ENCODE measurements at regions not wholly inside any gene's neighbourhood (a gene's known extent, or its start where the extent isn't known, plus 50 kb on each side); places are given as distances from the start of the nearest gene placed in this dataset.
"Not testable (repeated sequence)": the region's sequence is repeated elsewhere in the genome, so short reads cannot be mapped to it uniquely, and the experiment has no call there.

DNA sequence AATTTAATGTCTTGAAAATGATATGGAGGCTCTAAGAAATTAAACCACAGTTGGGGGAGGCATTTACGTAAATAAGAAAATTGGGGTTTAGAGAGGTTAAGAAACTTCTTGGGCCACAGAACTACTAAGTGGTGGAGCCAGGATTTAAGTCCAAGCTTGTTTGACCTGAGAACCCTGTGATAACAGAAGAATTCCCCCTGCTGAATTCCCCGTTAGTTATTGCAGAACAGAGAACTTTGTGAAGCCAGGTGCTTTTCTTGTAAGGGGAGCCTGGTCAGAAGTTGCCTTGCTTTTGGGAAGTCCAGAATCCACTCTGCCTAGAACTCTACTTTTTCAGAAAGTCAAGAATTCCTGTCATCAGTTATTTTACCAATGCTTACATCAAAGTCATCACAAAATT, 309.3 kb upstream of the SEMA6A start:
- DNase-seq (ENCODE audit: low read depth), result no peak

DNA sequence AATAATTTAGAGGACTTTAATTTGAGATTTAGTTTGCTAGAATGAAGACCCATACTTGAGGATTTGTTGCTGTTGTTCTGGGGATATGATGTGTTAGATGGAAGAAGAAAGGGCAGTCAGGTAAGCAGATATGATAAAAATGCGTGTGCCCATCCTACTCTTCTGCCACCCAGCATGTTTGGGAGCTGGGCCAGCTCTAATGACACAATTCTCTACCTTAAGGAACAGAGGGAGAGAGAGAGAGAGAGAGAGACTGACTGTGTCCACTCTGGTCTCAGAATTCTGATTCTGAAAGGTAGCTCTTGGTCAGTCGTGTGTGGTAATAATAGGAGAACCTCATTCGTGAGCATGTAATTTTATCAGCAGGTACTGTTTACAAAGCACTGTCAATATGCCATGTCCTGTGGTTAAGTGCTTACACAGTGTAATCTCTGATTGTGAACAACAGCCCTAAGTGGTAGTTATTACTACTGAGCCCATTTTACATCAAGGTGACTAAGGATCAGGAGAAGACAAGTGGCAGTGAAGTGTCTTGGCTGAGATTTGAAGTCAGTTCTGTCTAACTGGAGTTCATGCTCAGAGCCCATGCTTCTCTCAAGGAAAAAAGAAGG, 307.4 kb upstream of the SEMA6A start:
- DNase-seq (ENCODE audit: low read depth), result no peak

DNA sequence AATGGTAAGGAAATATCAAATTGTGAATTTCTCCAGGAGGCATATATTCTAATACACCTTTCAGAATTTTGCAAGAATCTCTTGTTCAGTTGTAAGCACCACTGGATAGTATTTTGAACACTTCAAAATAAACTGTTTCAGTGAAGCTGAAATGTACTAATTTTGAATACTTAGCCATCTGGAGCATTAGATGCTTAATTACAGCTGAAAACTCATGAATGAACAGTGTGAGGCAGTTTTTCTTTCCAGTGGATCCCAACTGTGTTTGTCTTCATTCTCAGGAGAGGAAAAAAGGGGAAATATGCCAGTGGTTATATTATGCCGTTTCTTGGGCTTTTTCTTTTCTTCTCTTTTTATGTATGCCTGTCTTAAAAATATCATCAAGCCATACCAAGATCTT, 306.0 kb upstream of the SEMA6A start:
- DNase-seq (ENCODE audit: low read depth), result no peak

DNA sequence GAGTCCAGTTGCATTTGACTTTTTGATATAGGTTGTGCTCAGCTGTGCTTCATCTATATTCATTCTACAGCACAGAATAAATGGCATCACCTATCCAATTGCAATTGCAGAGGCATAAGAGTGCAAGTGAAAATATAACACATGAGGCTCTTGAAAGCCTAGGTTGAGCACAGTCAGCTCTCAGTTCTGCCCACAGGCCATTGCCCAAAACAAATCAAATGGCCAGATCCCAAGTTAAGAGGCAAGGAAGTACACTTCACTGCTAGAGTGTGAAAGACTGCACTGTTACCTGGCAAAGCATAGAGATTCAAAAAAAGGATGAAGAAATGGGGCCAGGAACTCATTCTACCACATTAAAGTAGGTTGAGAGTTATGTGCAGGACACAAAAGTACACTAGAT, 305.5 kb upstream of the SEMA6A start:
- DNase-seq (ENCODE audit: low read depth), result no peak

DNA sequence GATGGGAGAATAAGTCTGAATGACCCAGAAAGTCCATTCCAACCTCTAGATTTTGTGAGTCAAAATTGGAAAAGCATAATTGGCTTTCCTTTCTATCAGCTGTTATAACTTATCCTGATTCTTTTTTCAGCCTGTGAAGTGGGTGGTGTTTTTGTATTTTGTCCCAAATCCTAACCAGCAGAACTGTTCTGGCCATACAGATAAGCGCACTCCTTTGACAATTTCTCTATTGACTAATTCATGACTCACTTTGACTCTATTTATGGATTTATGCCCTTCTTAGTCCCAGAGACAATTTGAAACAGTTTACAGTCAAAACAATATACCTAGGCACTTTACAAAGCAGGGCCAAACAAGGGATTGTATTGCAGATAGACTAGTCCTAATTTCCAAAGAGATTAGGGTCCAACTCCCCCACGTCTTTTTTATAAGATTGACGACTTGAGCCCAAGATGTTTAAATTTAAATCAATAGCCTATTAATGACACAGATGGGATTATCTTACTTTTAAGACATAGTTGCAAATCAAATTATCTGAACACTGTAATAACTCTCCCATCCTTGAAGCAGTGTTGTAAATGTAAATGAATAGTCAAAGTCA, 301.7 kb upstream of the SEMA6A start:
- DNase-seq (ENCODE audit: low read depth), result no peak

DNA sequence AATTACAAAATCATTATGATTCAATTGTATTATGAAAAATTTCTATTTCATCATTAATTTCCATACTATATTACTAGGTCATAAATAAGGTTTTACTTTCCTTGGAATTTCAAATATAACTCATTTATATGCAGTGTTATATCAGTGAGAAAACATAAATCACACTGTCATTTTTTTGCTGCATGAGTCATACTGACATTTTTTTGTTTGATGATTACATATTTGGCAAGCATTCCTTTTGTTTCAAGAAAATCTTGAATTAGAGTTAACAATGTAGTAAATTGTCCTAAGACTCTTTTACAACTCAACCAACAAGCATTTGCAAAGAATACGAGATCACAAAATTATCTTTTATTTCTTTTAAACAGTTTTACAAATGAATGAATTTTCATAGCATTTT, 298.4 kb upstream of the SEMA6A start:
- no peak for DNase-seq (ENCODE audit: low read depth)

DNA sequence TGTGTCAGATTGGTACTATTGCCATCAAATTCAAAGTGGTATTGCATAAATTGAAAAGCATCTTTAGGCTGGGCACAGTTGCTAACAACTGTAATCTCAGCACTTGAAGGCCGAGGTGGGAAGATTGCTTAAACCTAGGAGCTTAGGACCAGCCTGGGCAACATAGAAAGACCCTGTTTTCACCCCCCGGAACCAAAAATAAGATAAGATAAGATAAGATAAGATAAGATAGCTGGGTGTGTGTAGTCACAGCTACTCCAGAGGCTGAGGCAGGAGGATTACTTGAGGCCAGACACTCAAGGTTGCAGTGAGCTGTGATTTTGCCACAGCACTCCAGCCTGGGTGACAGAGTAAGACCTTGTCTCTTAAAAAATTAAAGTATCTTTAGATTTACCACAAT, 297.9 kb upstream of the SEMA6A start:
- no peak for DNase-seq (ENCODE audit: low read depth)

DNA sequence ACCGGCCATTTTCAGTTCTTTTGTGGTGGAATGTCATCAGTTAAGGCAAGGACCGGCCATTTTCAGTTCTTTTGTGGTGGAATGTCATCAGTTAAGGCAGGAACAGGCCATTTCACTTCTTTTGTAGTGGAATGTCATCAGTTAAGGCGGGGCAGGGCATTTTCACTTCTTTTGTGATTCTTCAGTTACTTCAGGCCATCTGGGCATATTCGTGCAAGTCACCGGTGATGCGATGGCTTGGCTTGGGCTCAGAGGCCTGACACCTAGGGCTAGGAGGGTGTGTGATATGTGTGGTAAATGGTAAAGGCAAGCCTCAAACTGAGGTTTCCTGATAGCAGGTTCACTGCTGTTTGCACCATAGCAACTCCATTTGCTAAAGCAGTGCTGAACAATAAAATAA, 293.2 kb upstream of the SEMA6A start:
- not testable (repeated sequence) for DNase-seq (ENCODE audit: low read depth)

DNA sequence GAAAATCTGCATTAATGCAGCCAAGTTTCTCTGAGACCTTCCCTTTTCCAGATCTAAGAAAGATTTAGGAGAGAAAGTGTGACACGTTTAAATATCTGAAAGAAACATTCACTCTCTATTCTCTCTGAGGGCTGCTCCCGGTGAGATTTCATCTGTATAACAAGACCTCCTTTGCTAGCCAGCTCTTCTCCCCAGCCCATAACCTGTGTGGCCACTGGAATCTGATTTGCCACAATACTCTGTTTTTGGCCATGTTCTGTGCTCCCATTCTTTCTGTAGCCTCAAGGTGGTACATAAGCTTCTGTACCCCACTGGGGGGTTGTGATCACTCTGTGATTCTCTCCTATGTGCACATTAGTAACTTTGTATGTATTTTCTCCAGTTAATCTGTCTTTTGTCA, 291.0 kb upstream of the SEMA6A start:
- no peak for DNase-seq (ENCODE audit: low read depth)

DNA sequence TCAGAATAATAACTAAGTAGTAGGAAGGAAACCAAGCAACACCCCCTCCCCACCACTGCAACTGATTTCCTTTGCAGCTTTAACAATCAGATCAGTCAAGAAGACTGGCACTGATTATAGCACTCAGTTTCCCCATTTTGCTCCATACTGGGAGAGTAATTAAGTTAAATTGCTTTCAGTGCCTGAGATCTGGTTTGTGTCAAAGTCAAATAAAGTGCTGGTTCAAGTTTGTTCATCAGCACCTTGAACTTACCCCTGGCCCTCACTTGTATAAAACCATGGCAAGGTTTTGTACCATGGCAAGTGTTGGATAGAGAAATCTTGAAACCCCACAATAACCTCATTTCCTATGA, 290.2 kb upstream of the SEMA6A start:
- DNase-seq (ENCODE audit: low read depth), result no peak

DNA sequence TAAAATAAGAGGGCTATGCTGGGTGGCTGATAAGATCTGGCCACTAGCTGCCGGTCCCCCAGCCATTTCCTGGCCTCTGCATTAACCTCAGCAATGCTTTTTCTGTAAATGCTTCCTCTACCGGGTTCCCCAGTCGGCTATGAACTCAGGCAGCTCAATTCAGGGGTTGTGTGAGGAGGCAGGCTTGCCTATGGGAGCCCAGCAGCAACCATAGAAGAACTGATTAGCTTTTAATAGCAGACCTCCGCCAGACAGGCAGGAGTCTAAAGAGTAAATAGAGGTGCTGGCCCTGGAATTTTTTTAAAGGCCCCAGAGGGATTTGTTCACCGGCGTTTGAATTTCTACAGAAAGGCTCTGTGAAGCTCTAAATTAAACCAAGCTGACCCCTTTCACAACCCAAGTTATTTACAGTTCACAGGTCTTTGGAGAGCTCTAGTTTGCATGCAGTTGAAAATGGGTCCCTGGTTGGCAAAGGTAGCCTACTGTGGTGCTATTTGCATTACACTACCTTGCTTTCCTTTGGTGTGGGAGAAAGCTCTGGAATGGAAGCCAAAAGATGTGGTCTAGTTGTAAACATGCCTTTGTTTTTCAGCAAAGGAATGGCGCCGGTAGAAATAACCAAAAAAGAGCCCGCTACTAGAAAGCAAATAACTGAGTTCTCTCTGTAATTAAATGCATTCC, 289.7 kb upstream of the SEMA6A start:
- no peak for DNase-seq (ENCODE audit: low read depth)

DNA sequence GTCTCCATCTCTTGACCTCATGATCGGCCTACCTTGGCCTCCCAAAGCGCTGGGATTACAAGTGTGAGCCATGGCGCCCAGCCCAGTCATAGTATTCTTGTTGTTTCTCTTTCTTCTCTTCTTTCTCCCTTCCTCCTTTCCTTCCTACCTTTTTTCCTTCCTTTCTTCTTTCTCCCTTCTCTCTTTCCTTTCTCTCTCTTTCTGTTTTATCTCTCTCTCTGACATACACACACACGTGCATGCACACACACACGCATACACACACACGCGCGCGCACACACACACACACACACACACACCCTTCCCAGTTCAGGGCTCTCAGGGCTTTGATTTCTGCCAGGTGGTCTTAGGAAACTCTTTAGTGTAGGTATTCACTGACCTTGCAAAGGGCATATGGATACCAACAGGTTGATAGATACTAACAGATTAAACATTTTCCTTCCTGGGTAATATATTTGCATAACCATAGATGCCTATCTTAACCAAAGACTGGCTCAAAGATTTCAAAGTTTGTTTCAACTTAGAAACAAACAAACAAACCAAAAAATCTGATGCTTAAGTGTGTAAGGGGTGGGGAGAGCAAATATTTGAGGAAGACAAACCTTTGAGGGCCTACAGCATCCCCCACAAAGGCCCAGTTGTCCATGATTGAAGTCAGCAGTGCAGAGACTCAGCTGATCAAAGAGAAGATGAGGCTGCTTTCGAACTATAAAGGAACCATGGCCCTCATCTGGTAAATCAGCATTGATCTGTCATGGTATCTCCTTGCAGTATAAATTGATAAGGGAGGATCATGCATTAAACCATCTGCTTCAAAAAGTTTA, 288.2 kb upstream of the SEMA6A start:
- DNase-seq (ENCODE audit: low read depth), result no peak

DNA sequence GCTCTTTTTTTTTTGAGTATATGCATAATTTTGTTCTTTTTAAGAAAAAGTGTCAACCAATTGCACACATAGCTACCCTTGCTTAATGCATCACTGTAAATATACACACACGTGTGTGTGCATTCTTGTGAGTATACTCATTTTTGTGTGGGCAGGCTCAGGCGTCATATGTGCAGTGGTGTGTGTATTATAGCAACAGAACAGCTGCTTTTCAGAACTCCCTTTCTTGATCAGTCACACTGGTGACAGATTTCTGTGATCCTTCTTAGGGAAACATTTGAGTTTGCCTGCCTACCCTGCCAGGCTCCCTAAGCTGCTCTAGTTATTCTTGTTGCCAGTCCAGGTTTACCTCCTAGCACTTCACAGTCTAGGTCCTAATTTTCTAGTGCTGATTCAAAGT, 287.0 kb upstream of the SEMA6A start:
- no peak for DNase-seq (ENCODE audit: low read depth)

DNA sequence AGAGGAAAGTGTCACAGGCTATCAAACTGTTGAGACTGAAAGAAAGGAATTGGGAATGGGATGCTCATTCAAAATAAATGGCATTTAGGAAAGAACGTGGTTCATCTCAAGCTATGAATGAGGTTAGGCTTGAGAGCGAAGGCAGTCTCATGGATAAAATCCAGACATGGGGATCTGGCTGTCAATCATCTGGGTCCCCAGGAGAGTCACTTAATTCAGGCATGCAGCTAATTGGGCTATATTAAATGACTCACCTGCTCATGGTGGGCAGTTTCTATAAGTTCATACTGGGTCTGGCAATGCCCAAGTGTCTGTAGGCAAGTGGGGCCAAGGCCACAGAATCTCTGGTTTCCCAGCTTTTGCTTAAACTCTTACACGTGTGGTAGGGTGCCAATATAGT, 286.5 kb upstream of the SEMA6A start:
- DNase-seq (ENCODE audit: low read depth), result no peak

DNA sequence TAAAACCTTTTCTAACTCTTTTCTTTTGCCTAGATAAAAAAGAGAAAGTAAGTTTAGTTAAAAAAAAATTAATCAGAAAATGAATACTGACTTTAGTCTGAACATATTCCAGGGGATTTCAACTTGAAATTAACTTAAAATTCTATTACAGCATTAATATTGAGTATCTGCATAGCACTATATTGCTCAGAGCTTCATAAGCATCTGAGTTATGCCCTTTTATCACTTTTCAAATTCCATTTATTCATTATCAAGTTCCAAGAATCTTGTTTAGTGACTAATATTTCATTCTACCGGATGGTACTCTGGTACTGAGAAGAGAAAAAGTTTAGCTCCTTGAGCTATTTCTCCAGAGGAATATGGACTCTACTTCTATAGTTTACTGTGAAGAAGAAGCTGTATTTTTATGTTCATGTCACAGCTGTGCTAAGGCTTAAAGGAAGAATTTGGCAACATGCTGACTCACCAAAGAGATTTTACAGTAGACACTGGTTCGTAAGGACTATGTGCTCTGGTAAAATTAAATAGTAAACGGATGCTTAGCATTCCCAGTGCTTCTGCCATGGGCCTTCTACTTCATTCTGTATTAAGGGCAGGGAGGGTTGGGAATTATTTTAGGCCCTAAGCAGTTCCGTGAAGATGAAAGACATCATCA, 285.2 kb upstream of the SEMA6A start:
- no peak for DNase-seq (ENCODE audit: low read depth)

DNA sequence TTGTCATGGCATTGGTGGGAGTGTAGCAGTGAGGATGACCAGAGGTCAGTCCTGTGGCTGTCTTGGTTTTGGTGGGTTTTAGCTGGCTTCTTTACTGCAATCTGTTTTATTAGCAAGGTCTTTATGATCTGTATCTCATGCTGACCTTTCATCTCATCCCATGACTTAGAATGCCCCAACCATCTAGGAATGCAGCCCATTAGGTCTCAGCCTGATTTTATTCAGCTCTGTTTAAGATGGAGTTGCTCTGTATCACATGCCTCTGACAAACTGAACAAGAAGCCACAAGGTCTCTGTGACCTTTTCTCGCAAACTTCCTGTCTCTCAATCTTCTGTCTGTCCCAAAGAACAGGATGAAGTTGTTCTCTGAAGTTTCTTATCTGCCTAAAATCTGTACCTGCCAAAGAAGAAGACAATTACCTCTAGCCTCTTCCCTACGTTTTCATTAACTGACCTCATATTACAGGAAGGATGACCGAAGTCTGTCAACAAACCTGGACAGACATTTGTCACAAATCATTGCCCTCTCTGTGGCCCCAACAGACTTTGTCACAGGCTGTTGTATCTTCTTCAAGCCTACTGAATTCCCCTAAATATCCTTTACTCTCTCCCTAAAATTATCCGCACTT, 284.2 kb upstream of the SEMA6A start:
- no peak for DNase-seq (ENCODE audit: low read depth)

DNA sequence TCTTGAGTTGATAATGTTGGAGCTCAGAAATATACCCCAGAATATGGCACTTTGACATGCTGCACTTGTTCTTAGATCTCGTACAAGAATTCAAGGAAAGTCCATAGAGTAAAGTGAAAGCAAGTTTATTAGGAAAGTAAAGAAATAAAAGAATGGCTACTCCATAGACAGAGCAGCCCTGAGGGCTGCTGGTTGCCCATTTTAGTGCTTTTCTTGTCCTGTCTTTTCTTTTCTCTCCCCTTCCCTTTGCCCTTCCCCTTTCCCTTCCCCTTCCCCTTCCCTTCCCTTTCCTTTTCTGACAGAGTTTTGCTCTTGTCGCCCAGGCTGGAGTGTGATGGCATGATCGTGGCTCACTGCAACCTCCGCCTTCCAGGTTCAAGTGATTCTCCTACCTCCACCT, 283.4 kb upstream of the SEMA6A start:
- not testable (repeated sequence) for DNase-seq (ENCODE audit: low read depth)

DNA sequence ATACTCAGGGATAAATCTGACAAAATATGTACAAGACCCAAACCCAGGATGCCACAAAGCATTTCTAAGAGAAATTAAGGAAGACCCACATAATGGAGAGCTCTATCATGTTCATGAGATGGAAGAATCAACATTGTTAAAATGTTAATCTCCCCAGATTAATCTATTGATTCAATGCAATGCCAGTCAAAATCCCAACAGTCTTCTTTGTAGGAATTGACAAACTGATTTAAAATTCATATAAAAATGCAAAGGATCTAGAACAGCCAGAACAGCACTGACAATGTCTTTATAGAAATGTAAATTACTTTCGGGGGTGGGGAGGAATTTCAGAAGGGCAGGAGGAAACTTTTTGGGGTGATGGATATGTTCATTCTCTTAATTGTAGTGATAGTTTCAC, 281.6 kb upstream of the SEMA6A start:
- DNase-seq (ENCODE audit: low read depth), result no peak

DNA sequence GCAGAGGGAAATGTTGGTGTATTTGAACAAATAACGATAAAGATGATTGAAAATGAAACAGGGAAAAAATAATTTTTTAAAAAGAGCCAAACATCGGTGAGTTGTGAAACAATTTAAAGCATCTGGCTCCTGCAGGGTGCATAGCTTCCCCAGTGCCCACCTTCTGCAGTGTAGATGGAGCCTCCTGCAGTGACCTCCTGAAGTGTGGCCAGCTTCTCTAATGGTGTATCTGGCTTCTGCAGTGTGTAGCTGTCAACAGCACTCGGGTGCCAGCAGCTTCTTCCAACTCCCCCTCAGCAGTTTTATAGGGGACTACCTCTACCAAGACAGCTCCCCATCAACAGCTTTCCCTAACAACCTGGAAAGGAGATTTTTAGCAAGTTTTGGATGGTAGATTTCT, 279.4 kb upstream of the SEMA6A start:
- DNase-seq (ENCODE audit: low read depth), result no peak

DNA sequence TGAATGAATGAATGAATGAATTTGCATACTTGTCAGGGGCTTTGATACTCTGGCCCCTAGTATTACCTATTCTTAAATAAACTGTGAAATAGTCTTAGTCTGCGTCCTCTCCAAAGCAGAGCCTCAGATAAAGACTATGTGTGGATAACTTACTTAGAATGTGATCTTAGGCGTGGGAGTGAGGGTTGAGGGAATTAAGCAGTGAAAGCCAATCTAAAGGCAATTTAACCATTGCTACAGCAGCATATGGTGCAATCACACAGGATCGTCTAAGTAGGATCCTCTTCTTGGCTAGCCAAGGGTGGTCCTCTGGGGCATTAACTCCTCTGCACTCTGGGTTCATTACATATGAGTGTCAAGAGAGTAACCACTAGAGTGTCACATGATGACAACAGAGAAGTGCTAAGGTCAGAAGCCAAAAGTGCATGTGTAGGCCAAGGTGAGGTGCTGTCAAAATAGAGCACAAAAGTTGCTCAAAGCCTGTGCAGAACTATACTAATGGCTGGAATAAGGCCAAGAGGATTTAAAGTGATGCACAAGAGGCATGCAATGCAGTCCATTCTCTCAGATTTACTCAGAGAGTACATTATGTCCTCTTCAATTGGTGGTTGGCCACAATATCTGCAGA, 274.4 kb upstream of the SEMA6A start:
- no peak for DNase-seq (ENCODE audit: low read depth)

DNA sequence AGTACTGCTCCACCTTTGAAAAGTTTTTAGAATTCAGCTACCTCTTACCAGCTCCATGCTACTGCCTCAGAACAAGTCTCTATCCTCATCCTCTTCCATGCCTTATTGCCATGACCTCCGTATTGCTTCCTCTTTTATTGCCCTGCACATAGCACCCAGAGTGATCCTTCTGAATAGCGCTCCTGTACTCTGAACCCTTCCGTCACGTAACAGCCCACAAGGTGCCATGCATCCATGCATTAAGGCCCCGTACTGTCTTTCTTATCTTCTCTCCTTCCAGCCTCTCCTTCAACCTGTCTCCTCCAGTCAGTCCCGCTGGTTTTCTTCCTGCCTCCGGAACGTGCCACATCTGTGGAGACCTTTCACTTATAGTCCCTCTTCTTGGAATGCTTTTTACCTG, 273.3 kb upstream of the SEMA6A start:
- DNase-seq (ENCODE audit: low read depth), result no peak

DNA sequence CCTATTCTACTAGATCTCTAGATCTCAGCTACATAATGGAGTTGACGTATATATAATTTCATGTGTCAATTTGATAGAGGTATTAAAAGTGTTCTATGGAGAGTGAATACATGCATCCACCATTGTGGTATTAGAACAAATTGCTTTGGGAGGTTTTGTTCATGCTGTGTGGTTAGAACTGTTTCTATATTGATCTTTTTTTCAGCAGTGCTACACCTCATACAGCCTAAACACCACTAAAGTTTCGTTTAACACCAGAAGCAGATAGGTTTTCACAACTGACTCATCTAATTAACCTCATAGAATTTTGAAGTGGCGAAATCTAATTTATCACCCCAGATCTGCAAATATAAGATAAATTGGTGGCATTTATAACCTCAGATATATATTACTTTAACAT, 269.4 kb upstream of the SEMA6A start:
- DNase-seq (ENCODE audit: low read depth), result no peak
